Endothelial cell of umbilical vein (primary cell): ENCODE measurements at regions not wholly inside any gene's neighbourhood (a gene's known extent, or its start where the extent isn't known, plus 50 kb on each side); places are given as distances from the start of the nearest gene placed in this dataset.

Experiments used
- BruUV-seq: library from RNA; stranded (reverse); fragments of 400-500 nt; replicated peaks from 2 replicates; lab custom pipeline; 2021; lab: Mats Ljungman, UMichigan
- CTCF ChIA-PET: fragments of 300-600, 350-600 bp; sonication (Branson Sonifier 250); formaldehyde crosslinking; loops from one replicate; lab custom pipeline; 2021; ENCODE audit warnings: antibody characterized with exemption, inconsistent platforms; lab: Charles Lee
- POLR2A ChIA-PET: fragments of 300-600, 350-600 bp; sonication (Branson Sonifier 250); formaldehyde crosslinking; loops from one replicate; lab custom pipeline; 2021; ENCODE audit warnings: antibody characterized with exemption, inconsistent platforms; lab: Charles Lee
- DNase-seq: peaks from one replicate; pipeline ENCODE4 v3.0.0-alpha.2; 2011; ENCODE audit warnings: low read depth, low spot score
- FAIRE-seq: peaks from 2 replicates; lab custom pipeline; 2011; peaks lifted over from hg19 to GRCh38; lab: Jason Lieb, UNC
- H2AFZ ChIP-seq: 2 replicates; pipeline ENCODE4 v1.6.0; 2012; ENCODE audit warnings: low read depth, low read length, control low read depth, inconsistent platforms
- H3K27ac ChIP-seq: 2 replicates; pipeline ENCODE4 v1.5.1; 2011; ENCODE audit warnings: low read depth, mild to moderate bottlenecking, control low read depth, low read length, moderate library complexity; ENCODE audit not compliant: insufficient read depth
- H3K27me3 ChIP-seq, 2 experiments: 2 replicates each; pipeline versions ENCODE4 v1.6.0 to v1.6.1; 2011; ENCODE audit warnings: low read length in 2 of 2, mixed read lengths in 1 of 2; ENCODE audit not compliant: control insufficient read depth in 2 of 2, insufficient read depth in 2 of 2
- H3K36me3 ChIP-seq, 2 experiments: 2 replicates in 1 of 2; 3 replicates in 1 of 2; pipeline ENCODE4 v1.5.1; 2011; ENCODE audit warnings: low read length in 2 of 2, mild to moderate bottlenecking in 1 of 2, moderate library complexity in 1 of 2; ENCODE audit not compliant: control insufficient read depth in 2 of 2, insufficient read depth in 2 of 2; ENCODE audit errors: extremely low read depth in 1 of 2
- H3K4me1 ChIP-seq: 3 replicates; pipeline ENCODE4 v1.5.1; 2011; ENCODE audit warnings: mild to moderate bottlenecking, low read length; ENCODE audit not compliant: control insufficient read depth, insufficient read depth; ENCODE audit errors: extremely low read depth
- H3K4me2 ChIP-seq: 2 replicates; pipeline ENCODE4 v1.6.1; 2011; ENCODE audit warnings: low read length, control low read depth, mixed read lengths; ENCODE audit not compliant: insufficient read depth
- H3K4me3 ChIP-seq, 3 experiments: fragments of 200-600 bp in 1 of 3; sonication (generic), shearing (Covaris generic) in 1 of 3; replicated peaks in 1 of 3; 2 replicates each; pipeline ENCODE4 v1.5.1; 2011 to 2016; ENCODE audit warnings: control low read depth in 3 of 3, low read length in 3 of 3, mild to moderate bottlenecking in 2 of 3, inconsistent platforms in 1 of 3, low read depth in 1 of 3, moderate library complexity in 1 of 3; ENCODE audit not compliant: insufficient read depth in 1 of 3
- H3K79me2 ChIP-seq: 2 replicates; pipeline ENCODE4 v1.6.0; 2012; ENCODE audit warnings: low read length, inconsistent platforms; ENCODE audit not compliant: control insufficient read depth, insufficient read depth
- H3K9ac ChIP-seq: replicated peaks from 2 replicates; pipeline ENCODE3; 2011; ENCODE audit warnings: low read length, control low read depth; ENCODE audit not compliant: insufficient read depth; ENCODE audit errors: extremely low read depth
- H3K9me1 ChIP-seq: replicated peaks from 3 replicates; pipeline ENCODE4 v1.6.0; 2011; ENCODE audit warnings: mild to moderate bottlenecking, low read length; ENCODE audit not compliant: control insufficient read depth, insufficient read depth; ENCODE audit errors: extremely low read depth
- H3K9me3 ChIP-seq: replicated peaks from 2 replicates; pipeline ENCODE4 v1.5.1; 2012; ENCODE audit warnings: low read length, inconsistent platforms; ENCODE audit not compliant: control insufficient read depth, insufficient read depth
- H4K20me1 ChIP-seq: replicated peaks from 2 replicates; pipeline ENCODE3; 2011; ENCODE audit warnings: mild to moderate bottlenecking, low read length; ENCODE audit not compliant: control insufficient read depth, insufficient read depth; ENCODE audit errors: extremely low read depth
- CTCF ChIP-seq, 2 donors: IDR thresholded peaks; 1 replicate in 1 of 2; 2 replicates in 1 of 2; pipeline ENCODE4 v1.5.1; 2011; ENCODE audit warnings: low read length in 2 of 2, mild to moderate bottlenecking in 2 of 2, moderate library complexity in 2 of 2, control low read depth in 1 of 2, inconsistent platforms in 1 of 2, low read depth in 1 of 2; ENCODE audit not compliant: insufficient read depth in 1 of 2; ENCODE audit errors: extremely low read depth in 1 of 2
- EZH2 ChIP-seq: IDR thresholded peaks from 2 replicates; pipeline ENCODE4 v1.6.1; 2012; ENCODE audit warnings: borderline replicate concordance, low read depth, mild to moderate bottlenecking, moderate library complexity, low read length, inconsistent platforms; ENCODE audit not compliant: severe bottlenecking
- FOS ChIP-seq: IDR thresholded peaks from 2 replicates; pipeline ENCODE4 v1.6.1; 2011; ENCODE audit warnings: mild to moderate bottlenecking, low read length, moderate library complexity, borderline replicate concordance; ENCODE audit not compliant: insufficient read depth
- GATA2 ChIP-seq: IDR thresholded peaks from 2 replicates; pipeline ENCODE4 v1.7.0; 2011; ENCODE audit warnings: low read depth, mild to moderate bottlenecking, moderate library complexity, mixed read lengths, low read length; ENCODE audit not compliant: insufficient read length, insufficient read depth
- JUN ChIP-seq: IDR thresholded peaks from 2 replicates; pipeline ENCODE4 v1.6.1; 2011; ENCODE audit warnings: borderline replicate concordance, low read depth; ENCODE audit not compliant: insufficient read length, insufficient read depth
- POLR2A ChIP-seq: IDR thresholded peaks from 2 replicates; pipeline ENCODE4 v1.6.1; 2012; ENCODE audit warnings: low read depth, mild to moderate bottlenecking, control low read depth, low read length
- dilution Hi-C: fragments of 300-500 bp; cut with MboI; formaldehyde crosslinking; loops from one replicate; pipeline ENCODE4 v1.15.0; 2019; ENCODE audit warnings: low sequenced_read_pairs; ENCODE audit not compliant: extremely low pct_ligation_motif_present
- intact Hi-C: fragments of 100-400 bp; cut with micrococcal nuclease; formaldehyde crosslinking; loops from one replicate; pipeline ENCODE4 v1.10.0; 2022

GRCh38 chr2:41890341-41890740 lies 157.5 kb upstream of the PKDCC start:
- dilution Hi-C loops: no loop called here
- no peaks in the 10 kb centered on the region for H3K9me1 ChIP-seq
- no peak overlapping the region for H3K4me2 ChIP-seq
- FAIRE-seq (no peak), DNase-seq (no peak)
- H3K9me3 ChIP-seq: no peaks in the 10 kb centered on the region
- H3K36me3 ChIP-seq: no peaks in the 10 kb centered on the region
- CTCF ChIA-PET: no interaction called here
- no peak for TF ChIP-seq JUN
- no TSS peak for BruUV-seq
- H3K27ac ChIP-seq: no peak overlapping the region
- H2AFZ ChIP-seq: no peak overlapping the region
- H3K9ac ChIP-seq: no peak overlapping the region
- no peaks in the 10 kb centered on the region for H4K20me1 ChIP-seq
- intact Hi-C loops: no loop called here
- H3K27me3 ChIP-seq: peaks cover 2 to 3% of the 10 kb centered on the region in 2 experiments
- H3K4me3 ChIP-seq: no peak overlapping the region
- no peaks in the 10 kb centered on the region for H3K79me2 ChIP-seq
- H3K4me1 ChIP-seq: no peaks in the 10 kb centered on the region
- POLR2A ChIA-PET: no interaction called here

- intact Hi-C loops: no loop called here
- no peaks in the 10 kb centered on the region for H4K20me1 ChIP-seq
- TF ChIP-seq POLR2A: no peak
- no peak for TF ChIP-seq EZH2
- TF ChIP-seq JUN: no peak
- TF ChIP-seq FOS: no peak
- TF ChIP-seq CTCF (IDR thresholded peaks at IDR 0.05; ENCODE audit: extremely low read depth in 1 of 2, insufficient read depth in 1 of 2, low read depth in 1 of 2, low read length in 2 of 2): no peak
- TF ChIP-seq GATA2: no peak
- BruUV-seq: no TSS peak
- no peak overlapping the region for H3K27ac ChIP-seq
- no peak overlapping the region for H3K4me3 ChIP-seq
- CTCF ChIA-PET: interaction anchor here (1.4 kb wide), 1 partner anchor 23 kb away, joined by 3 read pairs; no protein-coding TSS in a partner anchor
- H3K9me1 ChIP-seq: no peaks in the 10 kb centered on the region
- no peaks in the 10 kb centered on the region for H3K79me2 ChIP-seq
- no peaks in the 10 kb centered on the region for H3K9me3 ChIP-seq
- POLR2A ChIA-PET: no interaction called here
- no peak overlapping the region for H2AFZ ChIP-seq
- FAIRE-seq: no peak
- peaks cover 3 to 9% of the 10 kb centered on the region in 2 experiments for H3K27me3 ChIP-seq
- H3K9ac ChIP-seq: no peak overlapping the region
- no peak overlapping the region for H3K4me2 ChIP-seq
- no peak for DNase-seq
- no peaks in the 10 kb centered on the region for H3K4me1 ChIP-seq
- dilution Hi-C loops: no loop called here
- H3K36me3 ChIP-seq: no peaks in the 10 kb centered on the region
These were observed 155.3 kb upstream of the PKDCC start for GRCh38 chr2:41892476-41892875.
